HG03354 (cell line): ENCODE measurements at regions not wholly inside any gene's neighbourhood (a gene's known extent, or its start where the extent isn't known, plus 50 kb on each side); places are given as distances from the start of the nearest gene placed in this dataset.

ENCODE experiments used
- ATAC-seq: cut with Tn5 transposase; IDR thresholded peaks from one replicate; pipeline ENCODE4 v1.9.1; 2021; ENCODE audit warnings: mild to moderate bottlenecking; ENCODE audit not compliant: unreplicated experiment, poor library complexity, severe bottlenecking

GRCh38 chr3:117695871-117696645 lies 986.5 kb downstream of the TUSC7 start:
- ATAC-seq: no peak

- no peak for ATAC-seq
Measured at GRCh38 chr3:117696851-117697407, 987.4 kb downstream of the TUSC7 start.

- no peak for ATAC-seq
Measured at GRCh38 chr3:117699058-117699457, 989.5 kb downstream of the TUSC7 start.

DNA sequence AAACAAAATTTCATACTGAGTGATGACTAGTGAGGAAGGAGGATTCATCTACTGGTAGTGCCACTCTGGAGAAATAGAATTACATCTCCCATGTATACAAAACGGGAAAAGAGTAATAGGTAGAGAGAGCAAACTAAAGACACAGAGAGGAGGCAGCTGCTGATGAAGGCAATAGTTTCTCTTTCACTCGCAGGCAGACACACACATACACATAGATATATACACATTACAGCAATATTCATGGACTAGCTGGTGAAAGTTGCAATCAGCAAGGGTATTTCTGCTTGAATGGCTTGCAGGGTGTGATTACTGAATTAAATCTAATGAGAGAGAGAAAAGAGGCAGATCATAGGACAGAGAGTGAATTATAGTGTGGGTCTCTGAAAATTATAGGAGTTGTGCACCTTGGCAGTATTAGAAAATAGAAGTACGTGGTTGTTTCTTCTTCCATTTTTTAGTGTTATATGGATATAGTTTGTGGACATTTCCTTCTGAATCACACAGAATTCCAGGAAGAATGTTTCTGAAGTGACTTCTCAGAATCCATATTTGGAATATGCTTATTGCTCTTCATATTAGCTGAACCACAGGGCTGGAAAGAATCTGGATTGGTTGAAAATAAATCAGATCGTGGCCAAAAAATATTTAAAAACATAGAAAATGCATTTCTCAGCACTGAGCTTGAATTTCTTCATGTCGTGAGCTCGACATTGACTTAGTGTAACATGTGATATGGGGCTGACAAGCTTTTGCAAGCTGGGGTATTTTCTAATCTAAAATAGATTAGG lies 991.2 kb downstream of the TUSC7 start:
- ATAC-seq: no peak

GRCh38 chr3:117705011-117705410 lies 995.4 kb downstream of the TUSC7 start:
- ATAC-seq: no peak

DNA sequence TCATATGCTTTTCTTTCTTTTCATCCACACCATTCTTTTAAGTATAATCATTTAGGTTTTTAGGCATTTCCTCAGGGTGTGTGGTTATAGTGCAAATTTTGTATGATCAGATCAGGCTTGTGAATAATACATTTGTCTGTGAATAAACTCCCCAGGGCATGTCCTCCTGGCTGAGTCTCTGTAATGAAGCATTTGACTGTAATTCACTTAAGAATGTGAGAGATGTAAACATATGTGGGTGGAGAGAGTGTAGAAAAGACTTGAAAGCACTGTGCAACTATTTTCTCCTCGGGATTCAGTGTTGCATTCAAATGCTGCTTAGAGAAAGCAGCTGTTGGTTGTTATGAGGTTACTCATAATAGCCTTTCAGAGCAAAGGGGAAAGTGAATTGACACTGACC lies 996.5 kb downstream of the TUSC7 start:
- ATAC-seq: no peak

- ATAC-seq: no peak
Measured at GRCh38 chr3:117706756-117707155, 997.2 kb downstream of the TUSC7 start.

GRCh38 chr3:117708601-117709000 lies 999.0 kb downstream of the TUSC7 start:
- ATAC-seq: no peak

DNA sequence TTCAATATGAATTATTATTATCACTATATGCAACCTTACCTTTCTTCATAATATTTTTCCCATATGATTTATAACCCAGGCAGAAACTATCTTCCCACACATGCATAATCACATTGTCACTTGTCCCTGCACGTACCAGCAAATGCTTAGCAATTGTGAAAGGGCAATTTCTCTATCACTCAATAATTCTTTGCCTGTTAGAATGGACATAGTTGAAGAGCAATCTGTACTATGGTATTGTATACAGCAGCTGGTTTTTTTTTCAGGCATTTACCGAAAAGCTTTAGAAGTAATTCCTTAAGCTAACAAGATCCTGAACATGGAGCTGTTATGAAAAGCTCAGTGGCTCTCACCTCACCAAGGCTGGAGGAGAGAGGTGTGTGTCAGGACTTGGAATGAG lies 999.5 kb downstream of the TUSC7 start:
- ATAC-seq: no peak

GRCh38 chr3:117710501-117710900 lies 1000.9 kb downstream of the TUSC7 start:
- ATAC-seq: no peak

GRCh38 chr3:117719316-117719926 lies 1009.8 kb downstream of the TUSC7 start:
- peak; percentile 70 for ATAC-seq

DNA sequence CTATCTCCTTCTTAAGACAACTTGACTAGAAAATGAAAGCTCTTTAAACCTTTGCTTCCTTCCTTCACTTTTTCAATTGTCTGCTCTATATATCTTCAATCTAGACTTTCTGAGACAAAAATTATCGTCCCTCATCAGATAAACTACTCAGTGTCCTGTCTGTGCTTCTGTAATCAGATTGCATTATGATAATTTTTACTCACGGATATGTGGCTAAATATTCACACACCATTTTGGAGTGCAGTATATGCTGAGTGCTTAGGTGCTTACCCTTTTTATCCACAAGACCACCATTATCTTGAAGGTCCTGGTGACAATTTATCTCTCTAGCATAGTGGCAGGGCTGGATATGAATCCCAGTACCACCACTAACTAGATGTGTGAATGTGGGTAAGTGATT lies 1012.3 kb downstream of the TUSC7 start:
- ATAC-seq: no peak

- ATAC-seq: no peak
Measured at GRCh38 chr3:117722856-117723255, 1013.3 kb downstream of the TUSC7 start.

- no peak for ATAC-seq
Measured at GRCh38 chr3:117723825-117724224, 1014.2 kb downstream of the TUSC7 start.

GRCh38 chr3:117725314-117725713 lies 1015.7 kb downstream of the TUSC7 start:
- no peak for ATAC-seq

GRCh38 chr3:117726776-117727175 lies 1017.2 kb downstream of the TUSC7 start:
- ATAC-seq: no peak

DNA sequence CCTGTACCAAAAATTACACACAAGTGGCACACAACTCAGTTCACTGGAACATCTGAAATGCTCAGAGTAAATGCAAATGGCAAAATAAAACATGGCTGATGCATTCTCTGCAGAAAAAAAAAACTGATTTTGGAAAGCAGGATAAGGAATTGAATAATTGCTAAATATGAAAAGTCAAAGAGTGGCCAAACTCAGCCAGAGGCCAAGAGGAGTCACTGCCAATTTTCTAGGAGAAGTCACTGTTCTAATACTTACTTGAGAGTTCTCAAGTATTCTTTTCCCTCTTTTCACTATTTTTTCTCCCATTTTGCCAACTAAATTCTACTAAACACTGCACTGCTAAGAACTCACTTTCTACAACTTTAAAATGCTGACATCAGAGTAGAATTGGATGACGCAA lies 1018.6 kb downstream of the TUSC7 start:
- ATAC-seq: no peak

DNA sequence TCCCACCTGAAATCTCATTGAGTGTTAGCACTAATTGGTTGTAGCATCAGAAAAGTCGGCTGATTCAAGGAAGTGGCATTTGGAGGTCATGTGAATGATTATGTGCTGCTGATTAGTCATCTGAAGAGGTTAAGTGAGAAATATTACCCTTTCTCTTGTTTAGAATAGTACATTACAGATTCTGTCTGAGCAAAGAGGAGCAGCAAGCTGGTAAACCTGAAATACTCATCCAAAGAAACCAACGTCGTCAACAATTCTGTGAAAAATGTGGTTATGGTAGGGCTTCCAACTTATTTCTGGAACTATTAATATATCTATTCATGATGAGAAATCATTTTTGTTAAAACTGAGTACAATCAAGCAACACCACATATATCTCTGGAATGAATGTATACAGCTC lies 1024.9 kb downstream of the TUSC7 start:
- no peak for ATAC-seq

- ATAC-seq: no peak
Measured at GRCh38 chr3:117735481-117736101, 1026.0 kb downstream of the TUSC7 start.

DNA sequence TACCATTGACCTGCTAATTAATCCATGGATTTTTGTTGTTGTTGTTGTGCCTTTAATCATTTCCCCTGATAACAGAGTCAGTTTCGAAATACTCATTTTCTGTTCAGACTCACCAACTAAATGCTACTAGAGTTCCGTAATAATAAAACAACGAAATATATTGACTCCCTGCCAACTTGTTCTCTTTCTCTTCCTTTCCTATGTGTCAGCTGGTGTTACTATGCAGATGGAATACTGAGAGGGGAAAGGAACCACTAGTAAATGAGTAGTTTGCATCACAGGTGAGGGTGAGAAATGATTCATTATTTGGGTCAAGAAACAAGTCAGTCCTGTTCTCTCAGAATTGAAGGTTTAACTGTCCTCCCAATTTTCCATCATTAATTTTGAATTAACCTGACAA lies 1027.3 kb downstream of the TUSC7 start:
- ATAC-seq: no peak
